ENCODE measurements at regions not wholly inside any gene's neighbourhood (a gene's known extent, or its start where the extent isn't known, plus 50 kb on each side); places are given as distances from the start of the nearest gene placed in this dataset.

- no peak for DNase-seq (ENCODE audit: low read depth in 2 of 2)
Measured at GRCh38 chr16:35639233-35640205, 2180.1 kb downstream of the TP53TG3F start.

GRCh38 chr16:35642322-35642835 lies 2183.0 kb downstream of the TP53TG3F start:
- DNase-seq (ENCODE audit: low read depth in 2 of 2): no peak

- no peak for DNase-seq (ENCODE audit: low read depth in 2 of 2)
Measured at GRCh38 chr16:35651841-35652240, 2192.4 kb downstream of the TP53TG3F start.

DNA sequence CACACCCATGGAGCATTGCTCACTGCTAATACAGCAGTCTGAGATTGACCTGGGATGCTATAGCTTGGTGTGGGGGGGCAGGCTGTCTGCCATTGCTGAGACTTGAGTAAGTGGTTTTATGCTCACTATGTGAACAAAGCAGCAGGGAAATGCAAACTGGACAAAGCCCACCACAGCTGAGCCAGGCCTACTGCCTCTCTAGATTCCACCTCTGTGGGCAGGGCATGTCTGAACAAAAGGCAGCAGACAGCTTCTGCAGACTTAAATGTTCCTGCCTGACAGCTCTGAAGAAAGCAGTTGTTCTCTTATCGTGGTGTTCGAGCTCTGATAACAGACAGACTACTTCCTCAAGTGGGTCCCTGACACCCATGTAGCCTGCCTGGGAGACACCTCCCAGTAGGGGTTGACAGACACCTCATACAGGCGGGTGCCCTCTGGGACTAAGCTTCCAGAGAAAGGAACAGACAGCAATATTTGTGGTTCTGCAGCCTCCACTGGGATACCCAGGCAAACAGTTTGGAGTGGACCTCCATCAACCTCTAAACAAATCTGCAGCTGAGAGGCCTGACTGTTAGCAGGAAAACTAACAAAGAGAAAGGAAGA lies 2204.8 kb downstream of the TP53TG3F start:
- no peak for DNase-seq (ENCODE audit: low read depth in 2 of 2)

- no peak for DNase-seq (ENCODE audit: low read depth in 2 of 2)
Measured at GRCh38 chr16:35685085-35685484, 2225.7 kb downstream of the TP53TG3F start.

DNA sequence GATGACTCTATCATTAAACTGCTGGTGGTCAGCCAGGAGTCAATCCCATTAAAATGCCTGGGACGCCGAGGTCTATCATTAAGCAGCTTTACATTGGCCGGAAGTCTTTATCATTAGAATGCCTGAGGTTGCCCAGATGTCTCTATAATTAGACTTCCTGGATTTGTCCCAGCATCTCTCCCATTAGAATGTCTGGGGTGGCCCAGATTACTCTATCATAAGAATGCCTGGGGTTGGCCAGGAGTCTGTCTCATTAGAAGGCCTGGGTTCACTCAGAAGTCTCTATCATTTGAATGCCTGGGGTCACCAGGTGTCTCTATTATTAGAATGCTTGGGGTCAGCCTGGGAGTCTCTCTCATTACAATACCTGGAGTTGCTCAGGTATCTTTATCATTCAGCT lies 2227.2 kb downstream of the TP53TG3F start:
- no peak for DNase-seq (ENCODE audit: low read depth in 2 of 2)

GRCh38 chr16:35687071-35687470 lies 2227.7 kb downstream of the TP53TG3F start:
- no peak for DNase-seq (ENCODE audit: low read depth in 2 of 2)

DNA sequence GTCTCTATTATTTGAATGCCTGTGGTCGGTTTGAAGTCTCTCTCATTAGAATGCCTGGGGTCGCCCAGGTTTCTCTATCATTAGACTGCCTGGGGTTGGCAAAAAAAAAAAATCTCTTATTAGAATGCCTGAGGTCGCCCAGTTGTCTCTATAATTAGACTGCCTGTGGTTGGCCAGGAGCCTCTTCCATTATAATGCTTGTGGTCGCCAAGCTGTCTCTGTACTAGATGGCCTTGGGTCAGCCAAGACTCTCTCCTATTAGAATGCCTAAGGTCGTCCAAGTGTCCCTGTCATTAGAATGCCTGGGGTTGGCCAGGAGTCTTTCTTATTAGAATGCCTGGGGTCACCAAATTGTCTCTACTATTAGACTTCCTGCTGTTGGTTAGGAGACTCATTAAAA lies 2228.4 kb downstream of the TP53TG3F start:
- DNase-seq (ENCODE audit: low read depth in 2 of 2): no peak

- no peak for DNase-seq (ENCODE audit: low read depth in 2 of 2)
Measured at GRCh38 chr16:35689764-35690163, 2230.4 kb downstream of the TP53TG3F start.

- DNase-seq (ENCODE audit: low read depth in 2 of 2): no peak
Measured at GRCh38 chr16:35690413-35690812, 2231.0 kb downstream of the TP53TG3F start.

- no peak for DNase-seq (ENCODE audit: low read depth in 2 of 2)
Measured at GRCh38 chr16:35691057-35691456, 2231.6 kb downstream of the TP53TG3F start.

GRCh38 chr16:35692824-35693223 lies 2233.4 kb downstream of the TP53TG3F start:
- DNase-seq (ENCODE audit: low read depth in 2 of 2): no peak

GRCh38 chr16:35706901-35707300 lies 2247.5 kb downstream of the TP53TG3F start:
- DNase-seq (ENCODE audit: low read depth in 2 of 2): no peak

GRCh38 chr16:35711435-35711834 lies 2252.0 kb downstream of the TP53TG3F start:
- DNase-seq (ENCODE audit: low read depth in 2 of 2): no peak

DNA sequence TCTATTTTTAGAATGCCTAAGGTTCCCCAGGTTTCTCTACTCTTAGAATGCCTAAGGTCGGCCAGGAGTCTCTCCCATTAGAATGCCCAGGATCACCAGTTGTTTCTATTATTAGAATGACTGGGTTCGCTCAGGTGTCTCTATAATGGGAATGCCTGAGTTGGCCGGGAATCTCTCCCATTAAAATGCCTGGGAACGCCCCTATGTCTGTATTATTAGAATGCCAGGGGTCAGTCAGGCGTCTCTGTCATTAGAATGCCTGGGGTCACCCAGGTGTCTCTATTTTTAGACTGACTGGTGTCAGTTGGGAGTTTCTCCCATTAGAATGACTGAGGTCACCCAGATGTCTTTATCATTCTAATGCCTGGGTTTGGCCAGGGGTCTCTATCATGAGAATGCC lies 2252.5 kb downstream of the TP53TG3F start:
- no peak for DNase-seq (ENCODE audit: low read depth in 2 of 2)

- DNase-seq (ENCODE audit: low read depth in 2 of 2): no peak
Measured at GRCh38 chr16:35713762-35714650, 2254.6 kb downstream of the TP53TG3F start.

DNA sequence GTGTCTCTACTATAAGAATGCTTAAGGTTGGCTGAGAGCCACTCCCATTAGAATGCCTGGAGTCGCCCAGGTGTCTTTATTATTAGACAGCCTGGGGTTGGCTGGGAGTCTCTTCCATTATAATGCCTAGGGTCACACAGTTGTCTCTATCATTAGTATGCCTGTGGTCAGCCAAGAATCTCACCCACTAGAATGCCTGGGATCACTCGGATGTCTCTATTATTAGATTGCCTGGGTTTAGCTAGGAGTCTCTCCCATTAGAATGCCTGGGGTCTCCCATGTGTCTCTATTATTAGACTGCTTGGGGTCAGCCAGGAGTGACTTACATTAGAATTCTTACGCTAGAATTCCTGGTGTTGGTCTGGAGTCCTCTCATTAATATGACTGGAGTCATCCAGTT lies 2255.3 kb downstream of the TP53TG3F start:
- no peak for DNase-seq (ENCODE audit: low read depth in 2 of 2)

- DNase-seq (ENCODE audit: low read depth in 2 of 2): no peak
Measured at GRCh38 chr16:35724551-35724950, 2265.1 kb downstream of the TP53TG3F start.

DNA sequence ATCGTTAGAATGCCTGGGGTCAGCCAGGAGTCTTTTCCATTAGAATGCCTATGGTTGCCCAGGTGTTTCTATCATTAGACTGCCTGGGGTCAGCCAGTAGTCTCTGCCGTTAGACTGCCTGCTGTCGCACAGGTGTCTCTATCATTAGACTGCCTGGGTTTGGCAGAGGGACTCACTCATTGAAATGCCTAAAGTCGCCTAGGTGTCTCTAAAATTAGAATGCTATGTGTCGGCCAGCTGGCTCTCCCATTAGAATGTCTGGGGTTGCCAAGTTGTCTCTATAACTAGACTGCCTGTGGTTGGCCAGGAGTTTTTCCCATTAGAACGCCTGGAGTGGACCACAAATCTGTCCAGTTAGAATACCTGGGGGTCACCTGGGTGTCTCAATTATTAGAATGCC lies 2266.5 kb downstream of the TP53TG3F start:
- no peak for DNase-seq (ENCODE audit: low read depth in 2 of 2)

DNA sequence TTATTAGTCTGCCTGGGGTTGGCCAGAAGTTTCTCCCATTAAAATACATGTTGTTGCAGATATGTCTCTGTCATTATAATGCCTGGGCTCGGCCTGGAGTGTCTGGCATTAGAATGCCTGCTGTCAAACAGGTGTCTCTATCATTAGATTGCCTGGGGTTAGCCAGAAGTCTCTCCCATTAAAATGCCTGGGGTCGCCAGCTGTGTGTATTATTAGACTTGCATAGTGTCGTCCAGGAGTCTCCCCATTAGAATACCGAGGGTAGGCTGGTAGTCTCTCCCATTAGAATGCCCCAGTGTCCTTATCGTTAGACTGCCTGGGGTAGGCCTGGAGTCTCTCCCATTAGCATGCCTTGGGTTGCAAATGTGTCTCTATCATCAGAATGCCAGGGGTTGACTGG lies 2270.8 kb downstream of the TP53TG3F start:
- no peak for DNase-seq (ENCODE audit: low read depth in 2 of 2)

DNA sequence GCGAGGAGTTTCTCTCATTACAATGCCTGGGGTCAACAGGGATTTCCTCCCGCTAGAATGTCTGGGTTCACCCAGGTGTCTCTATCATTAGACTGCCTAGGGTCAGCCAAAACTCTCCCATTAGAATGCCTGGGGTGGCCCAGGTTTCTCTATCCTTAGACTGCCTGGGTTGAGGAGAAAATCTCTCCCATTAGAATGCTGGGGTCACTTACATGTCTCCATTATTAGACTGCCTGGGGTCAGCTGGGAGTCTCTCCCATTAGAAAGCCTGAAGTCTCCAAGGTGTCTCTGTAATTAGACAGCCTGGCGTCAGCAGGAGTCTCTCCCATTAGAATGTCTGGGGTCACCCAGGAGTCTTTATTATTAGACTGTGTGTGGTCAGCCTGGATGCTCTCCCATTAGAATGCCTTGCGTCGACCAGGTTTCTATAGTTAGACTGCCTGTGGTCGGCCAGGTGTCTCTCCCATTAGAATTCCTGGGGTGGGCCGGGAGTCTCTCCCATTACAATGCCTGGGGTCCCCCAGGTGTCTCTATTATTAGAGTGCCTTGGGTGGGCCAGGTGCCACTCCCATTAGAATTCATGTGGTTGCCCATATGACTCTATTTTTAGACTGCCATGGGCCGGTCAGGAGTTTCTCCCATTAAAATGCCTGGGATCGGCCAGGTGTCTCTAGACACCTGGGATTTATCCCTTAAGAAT lies 2272.1 kb downstream of the TP53TG3F start:
- no peak for DNase-seq (ENCODE audit: low read depth in 2 of 2)
